Skeletal muscle cell (primary cell): ENCODE measurements at regions not wholly inside any gene's neighbourhood (a gene's known extent, or its start where the extent isn't known, plus 50 kb on each side); places are given as distances from the start of the nearest gene placed in this dataset.
A peak's percentile ranks its signal among the peaks of the same experiment; 100 is the strongest.

ENCODE experiments used
- DNase-seq: peaks from one replicate; pipeline ENCODE4 v3.0.0-alpha.2; 2010; ENCODE audit warnings: low read depth
- H3K4me3 ChIP-seq: 2 replicates; pipeline ENCODE4 v1.5.1; 2011; ENCODE audit warnings: low read depth, mild to moderate bottlenecking, control low read depth, low read length, moderate library complexity

DNA sequence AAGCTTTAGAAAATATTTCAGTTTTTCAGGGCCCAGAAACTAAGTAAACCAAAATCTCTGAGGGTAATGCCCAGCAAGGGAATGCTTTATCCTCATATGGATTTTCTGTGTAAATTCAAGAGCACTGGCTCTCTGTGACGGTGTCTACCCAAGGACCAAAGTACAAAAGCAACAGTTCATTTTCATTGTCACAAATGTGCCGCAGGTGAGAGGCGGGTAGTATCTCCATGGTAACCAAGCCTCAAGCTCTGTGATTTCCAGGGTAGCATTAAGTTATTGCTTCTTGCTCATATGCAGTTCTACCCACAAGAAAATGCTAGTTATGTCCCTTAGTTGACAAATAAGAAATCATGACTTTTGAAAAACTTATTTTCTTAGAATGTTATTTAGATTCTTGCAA is 164.3 kb downstream of the MTRR start:
- no peak for DNase-seq
- H3K4me3 ChIP-seq, result no peak overlapping the region

DNA sequence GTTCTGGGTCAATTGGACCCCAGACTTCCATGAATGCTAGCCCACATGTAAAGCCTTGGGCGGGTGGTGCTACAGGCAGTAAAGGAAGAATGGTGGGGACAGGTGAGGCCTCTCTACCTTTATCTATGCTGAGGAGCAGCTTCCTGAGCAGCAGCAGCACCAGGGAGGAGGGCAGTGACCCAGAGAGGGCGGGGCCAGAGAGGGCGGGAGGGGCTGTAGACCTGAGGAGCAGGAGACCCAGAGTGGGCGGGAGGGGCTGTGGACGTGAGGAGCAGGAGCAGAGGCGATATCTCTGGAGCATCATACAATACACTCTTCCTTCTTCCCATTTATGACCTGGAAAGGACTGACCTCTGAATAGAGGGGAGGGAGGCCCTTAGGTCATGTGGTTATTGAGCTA is 165.9 kb downstream of the MTRR start:
- no peak for DNase-seq
- no peak overlapping the region for H3K4me3 ChIP-seq

DNA sequence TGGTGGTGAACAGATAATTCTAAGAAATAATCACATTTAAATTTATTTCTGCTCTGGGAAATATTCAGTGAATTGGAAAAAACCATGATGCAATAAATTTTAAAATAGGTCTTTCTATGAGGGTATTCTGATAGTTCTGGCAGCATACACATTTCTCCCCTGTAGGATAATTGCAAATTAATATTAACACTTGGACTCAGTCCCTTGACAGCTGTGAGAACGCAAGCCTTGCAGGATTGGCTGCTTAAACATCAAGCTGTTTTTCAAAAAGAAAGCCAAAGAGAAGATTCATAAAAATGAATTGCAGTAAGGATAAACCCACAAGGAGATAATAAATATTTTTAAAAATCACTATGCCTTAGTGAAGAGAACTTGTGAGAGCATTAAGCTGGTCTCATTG is 180.0 kb downstream of the MTRR start:
- DNase-seq, result no peak
- H3K4me3 ChIP-seq, result no peak overlapping the region

DNA sequence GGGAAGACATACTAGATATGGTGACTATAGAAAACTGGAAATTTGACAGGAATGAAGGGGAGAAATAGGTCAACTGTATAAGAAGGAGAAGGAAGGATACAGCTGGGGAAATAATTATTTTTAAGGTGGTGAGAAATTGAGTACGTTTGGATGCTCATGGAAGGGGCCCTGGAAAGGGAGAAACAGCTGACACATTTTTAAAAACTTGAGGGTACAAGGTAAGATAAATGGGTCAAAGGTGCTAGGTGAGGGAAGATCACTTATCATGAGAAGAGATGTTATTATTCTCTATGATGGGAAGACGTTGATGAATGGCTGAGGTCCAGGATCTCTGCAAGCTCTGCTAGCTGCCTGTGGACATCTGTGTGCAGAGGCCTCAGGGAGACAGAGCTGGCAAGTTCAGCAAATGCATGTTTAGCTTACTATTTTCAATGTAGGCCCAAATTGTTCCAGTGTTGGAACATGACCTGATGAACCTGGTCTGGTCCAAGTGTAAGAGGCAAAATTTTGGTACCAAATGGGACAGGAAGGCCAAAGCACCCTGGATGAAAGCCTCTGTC is 181.7 kb downstream of the MTRR start:
- H3K4me3 ChIP-seq, result no peak overlapping the region
- DNase-seq, result no peak

DNA sequence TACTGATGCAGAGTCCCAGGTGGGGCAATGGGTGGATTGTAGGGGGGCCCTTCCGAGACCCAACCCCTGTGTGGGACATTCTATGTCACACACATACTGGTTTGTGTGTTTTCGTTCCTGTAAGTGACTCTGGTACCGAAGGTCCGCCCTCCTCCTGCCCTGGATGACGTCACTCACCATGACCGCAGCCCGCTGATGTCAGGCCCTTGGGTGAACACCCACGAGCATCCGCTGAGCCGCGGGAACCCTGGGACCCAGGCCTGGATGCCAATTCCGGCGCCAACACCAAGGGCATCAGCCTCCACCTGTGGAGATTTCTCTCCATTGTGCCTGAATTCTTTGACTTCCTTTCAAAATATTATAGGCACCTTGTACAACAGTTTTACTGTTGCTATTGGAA is 184.3 kb downstream of the MTRR start:
- no peak for DNase-seq
- no peak overlapping the region for H3K4me3 ChIP-seq

DNA sequence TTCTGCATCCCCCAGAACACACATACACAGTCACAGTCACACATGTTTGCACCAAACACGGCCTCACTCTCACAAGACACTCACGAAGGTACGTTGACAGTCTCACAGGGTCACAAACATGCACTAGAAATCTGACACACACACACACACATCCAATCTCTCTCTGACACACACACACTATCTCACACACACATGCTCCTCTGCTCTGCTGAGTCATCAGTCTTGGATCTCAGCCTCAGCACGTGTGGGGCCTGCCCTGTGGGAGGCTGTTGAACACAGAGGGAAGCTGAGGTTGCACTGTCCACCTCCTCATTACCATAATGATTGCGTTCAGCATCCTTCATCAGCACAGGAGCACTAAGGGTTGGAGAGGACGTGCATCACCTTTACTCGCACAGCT is 188.8 kb downstream of the MTRR start:
- peak; percentile 27 for DNase-seq
- H3K4me3 ChIP-seq, result no peak overlapping the region

DNA sequence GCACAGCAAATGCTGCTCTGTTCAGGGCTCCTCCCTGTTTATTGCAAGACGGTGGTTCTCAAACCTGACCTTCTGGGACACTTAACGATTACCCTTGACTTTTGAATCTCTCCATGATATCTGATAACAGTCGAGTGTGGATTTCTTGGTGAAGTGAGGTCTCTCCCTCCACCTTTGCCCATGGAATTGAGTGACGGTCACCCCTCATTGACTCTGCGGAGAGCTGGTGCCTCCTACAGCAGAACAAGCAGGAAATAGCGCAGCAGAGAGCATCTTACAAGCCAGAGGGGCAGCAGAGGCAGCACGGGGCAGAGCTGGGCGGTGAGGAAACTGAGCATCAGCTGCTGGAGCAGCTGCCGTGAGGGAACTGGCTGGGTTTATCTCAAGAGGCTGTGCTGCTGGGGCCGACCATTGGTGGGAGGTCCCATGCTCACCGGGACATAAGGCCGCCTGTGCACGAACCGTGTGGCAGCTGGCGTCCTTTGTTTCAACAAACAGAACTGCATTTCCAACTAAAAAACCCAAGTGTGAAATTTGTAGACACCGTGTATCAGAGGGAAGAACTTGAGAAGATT is 189.8 kb downstream of the MTRR start:
- DNase-seq, result no peak

DNA sequence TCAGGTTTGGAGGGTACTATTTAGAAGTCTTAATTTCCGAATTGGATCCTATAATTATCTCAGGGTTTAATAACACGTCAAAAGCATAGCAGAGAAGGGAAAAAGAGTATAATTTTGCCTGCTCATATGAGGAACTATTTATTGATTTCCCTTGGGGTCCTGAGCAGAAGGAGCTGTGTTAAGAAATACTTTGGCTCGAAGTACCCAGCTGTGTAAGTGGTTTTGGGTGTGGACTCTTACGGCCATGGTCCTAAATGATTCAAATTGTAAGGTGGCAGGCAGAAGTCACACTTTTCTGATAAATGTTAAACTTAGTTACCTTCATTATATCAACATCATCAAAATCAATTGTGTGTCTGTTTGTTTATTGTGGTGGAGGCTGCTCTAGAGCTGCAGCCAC is 190.4 kb downstream of the MTRR start:
- no peak overlapping the region for H3K4me3 ChIP-seq
- no peak for DNase-seq

More for the DNA sequence above, 189.8 kb downstream of the MTRR start:
- no peak overlapping the region for H3K4me3 ChIP-seq

DNA sequence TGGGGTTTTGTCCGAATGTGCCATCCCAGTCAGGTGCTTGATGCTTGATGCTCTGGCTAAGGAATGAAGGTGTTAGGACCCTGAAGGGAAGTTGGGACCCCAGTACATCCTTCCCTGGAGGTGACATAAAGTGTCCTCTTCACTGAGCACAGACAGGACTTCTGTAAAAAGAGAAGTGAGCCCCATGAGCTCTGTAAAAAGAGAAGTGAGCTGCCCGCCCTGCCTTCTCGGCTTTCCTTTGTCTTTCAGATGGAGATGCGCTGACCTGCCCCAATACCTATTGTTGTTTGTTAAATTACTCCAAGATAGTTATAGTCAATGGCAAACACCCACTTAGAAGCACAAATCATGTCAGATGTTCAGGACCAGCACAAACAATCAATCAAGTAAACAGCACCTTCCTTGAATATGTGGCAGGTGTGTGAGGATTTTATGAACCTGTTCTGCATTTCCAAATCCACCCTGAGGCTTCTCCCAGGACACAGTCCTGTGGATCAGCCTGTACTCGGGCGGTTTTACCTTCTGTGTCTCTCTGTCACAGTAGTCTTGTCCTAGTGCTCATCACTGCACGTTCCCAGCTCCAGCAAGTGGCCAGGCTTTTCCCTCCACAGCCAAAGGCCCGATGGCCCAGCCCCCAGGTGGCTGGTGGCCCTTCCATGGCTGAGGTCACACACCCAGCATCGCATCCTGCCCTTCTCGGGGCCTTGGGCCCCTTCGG is 191.4 kb downstream of the MTRR start:
- DNase-seq, result no peak
- H3K4me3 ChIP-seq, result no peak overlapping the region

DNA sequence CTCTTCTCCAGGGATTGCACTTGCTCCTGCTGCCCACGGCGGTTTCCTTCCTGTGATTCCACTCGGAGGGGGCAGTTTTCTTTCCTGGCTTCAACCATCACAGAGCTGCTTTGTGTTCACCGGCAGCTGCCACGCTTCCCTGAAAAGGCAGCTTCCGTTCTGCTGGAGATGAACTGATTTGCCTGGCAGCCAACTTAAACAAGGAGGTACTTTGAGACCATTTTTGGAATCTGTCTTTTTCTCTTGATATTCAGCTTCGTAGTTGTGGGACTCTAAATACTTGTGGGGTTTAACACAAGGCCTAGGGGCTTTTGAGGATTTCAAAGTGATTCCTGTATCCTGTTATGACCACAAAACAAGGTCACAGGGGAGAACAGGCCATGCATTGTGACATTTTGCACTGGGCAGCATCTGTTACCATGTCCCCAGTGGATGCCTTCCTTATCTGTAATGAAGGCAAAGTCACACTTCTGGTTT is 192.0 kb downstream of the MTRR start:
- H3K4me3 ChIP-seq, result no peak overlapping the region
- no peak for DNase-seq

DNA sequence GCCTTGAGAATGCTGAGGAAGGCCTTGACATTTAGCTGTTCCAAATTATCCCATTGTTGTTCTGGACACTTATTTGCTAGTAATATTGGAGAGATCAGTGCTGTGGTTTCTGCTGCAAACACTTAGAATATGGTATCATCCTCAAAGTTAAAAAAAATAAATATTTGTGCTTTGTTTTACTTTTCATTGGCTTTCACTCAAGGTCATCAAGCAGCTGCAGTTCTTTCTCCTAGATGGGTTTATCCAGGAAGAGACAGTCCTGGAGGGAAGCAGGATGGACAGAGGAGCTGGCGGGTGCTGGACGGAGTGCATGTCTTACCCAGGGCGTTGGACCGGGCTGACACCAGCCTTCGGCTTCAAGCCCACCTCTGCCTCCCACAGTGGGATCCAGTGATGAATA is 193.6 kb downstream of the MTRR start:
- no peak overlapping the region for H3K4me3 ChIP-seq
- no peak for DNase-seq

DNA sequence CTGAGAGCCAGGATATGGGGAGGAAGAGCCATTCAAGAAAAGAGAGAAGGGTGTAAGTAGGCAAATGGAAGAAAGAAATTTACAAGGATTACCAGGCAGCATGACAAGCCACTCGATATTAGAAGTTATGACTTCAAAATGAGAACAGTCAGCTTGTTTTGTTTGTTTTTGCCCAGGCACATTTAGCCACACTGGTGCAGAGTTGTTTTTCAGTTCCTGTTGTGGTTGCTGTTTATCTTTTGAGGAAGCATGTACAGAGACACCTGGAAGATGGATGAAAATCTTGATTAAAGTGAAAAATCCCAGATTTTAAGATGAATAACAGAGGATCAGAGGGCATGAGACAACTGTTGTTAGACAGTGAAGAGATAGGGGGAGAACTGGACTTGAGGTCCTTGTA is 199.1 kb downstream of the MTRR start:
- no peak for DNase-seq
- no peak overlapping the region for H3K4me3 ChIP-seq

DNA sequence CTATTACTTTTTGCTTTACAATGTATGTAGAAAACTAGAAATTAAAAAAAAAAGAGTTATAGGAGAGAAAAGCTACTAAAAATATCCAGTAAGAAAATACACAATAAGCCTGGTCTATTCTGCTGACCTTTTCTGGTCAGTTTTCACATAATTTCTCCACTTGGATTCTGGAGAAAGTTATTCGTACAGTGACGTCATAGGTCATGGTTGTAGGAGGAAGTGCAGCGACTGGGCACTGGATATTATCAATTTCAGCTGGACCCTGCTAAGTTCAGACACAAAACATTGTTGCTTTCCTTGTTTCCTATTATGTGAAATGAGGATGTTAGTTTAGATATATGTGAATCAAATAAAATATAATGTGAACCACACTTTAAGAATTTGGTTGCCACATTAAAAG is 201.2 kb downstream of the MTRR start:
- no peak for DNase-seq
- no peak overlapping the region for H3K4me3 ChIP-seq

DNA sequence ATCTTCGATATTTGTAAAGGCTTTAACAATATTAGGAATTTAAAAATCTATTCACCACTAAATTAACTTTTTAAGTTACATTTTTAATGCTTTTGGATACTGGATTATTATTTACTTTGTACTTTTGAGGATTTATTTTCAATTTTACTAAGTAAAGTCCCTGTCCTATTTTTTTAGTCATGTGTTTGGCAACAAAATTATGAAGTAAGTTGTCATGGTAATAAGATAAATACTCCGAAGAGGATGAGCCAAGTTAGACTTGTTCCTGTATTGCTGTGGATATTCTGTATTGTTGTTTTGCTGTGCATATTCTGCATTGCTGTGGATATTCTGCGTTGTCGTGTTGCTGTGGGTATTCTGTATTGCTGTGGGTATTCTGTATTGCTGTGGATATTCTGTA is 210.1 kb downstream of the MTRR start:
- H3K4me3 ChIP-seq, result no peak overlapping the region
- no peak for DNase-seq

DNA sequence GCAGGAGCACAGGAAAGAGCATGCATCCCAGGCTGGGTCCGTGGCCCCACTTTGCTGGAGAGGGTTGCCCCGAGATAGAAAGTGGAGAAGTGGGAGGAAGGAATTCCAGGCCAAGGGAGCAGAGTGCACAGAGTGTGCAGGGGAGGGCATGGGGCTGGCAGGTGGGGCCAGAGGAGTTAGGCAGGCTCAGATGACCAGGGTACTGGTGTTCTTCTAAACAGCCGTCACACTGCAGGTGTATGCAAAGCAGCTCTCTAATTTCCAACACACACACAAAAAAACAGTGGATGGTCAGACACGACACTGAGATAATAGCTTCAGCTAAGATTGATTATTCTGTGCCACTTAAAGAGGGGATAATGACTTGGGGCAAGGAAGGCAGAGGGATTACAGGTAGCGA is 212.2 kb downstream of the MTRR start:
- no peak for DNase-seq
- no peak overlapping the region for H3K4me3 ChIP-seq

DNA sequence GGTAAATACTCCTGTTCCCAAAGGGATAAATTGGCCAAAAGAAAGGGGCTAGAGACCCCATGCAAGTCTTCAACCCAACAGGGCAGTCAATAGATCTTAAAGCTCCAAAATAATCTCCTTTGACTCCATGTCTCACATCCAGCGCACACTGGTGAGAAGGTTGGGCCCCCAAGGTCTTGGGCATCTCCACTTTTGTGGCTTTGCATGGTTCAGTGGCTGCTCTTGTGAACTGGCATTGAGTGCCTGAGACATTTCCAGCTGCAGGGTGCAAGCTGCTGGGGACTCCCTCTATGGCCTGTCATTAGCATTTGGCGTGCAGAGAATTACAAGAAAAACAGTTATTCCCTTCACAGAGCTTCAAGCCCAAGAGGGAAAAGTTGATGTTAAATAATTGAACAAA is 224.7 kb downstream of the MTRR start:
- H3K4me3 ChIP-seq, result no peak overlapping the region
- no peak for DNase-seq

DNA sequence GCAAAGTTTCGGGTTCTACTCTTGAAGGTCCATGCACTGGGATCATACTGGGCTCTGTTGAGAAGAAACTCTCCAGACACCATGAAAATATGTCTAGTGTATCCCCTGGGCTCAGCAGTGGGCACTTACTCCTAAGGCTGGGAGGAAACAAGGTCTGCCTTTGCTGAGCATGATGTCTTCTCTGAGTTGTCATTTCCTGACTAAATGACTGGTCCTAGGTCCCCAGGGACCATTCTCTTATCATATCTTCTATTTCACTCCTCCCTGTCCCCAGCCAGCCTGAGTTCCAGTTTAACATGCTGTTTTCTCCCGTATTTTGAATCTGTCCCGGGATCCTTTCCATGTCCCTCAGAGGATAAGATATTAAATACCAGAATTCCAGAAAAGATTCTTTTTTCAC is 225.4 kb downstream of the MTRR start:
- DNase-seq, result no peak
- no peak overlapping the region for H3K4me3 ChIP-seq

DNA sequence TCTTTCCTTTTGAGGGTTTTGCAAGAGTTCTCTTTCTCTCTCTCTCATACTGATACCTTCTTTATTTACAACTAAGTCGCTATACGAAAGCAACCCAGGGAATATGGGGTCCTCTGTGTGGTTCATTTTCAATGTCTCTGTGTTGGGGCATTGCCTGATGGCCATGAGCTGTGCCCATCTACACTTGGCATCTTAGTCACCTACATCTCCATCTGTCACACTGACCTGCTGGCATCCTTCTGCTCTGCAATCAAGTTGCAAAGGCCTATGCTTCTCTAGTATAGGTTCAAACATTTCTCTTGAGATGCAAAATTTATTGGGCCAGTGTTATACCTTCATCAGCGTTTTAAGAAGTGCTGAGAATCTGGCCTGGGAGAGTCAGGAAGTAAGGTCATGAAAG is 228.2 kb downstream of the MTRR start:
- no peak for DNase-seq
- no peak overlapping the region for H3K4me3 ChIP-seq

DNA sequence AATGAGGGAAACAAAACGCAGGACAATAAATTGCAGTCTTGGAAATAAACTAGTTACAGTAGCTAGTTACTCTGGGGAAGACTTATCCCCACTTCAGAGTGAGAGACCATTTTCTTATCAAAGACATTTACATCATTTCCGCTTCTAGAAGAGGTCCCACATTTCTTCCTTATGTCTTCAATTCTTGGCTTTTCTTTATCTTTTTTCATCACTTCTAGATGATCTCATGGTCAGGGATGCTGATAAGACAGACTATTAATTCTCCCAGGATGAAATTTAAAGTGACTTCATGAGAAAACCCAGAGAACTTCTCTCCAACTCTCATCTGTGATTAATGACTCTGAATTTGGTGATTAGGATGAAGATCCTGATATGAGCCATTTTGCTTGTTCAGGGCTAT is 229.1 kb downstream of the MTRR start:
- H3K4me3 ChIP-seq, result no peak overlapping the region
- no peak for DNase-seq

DNA sequence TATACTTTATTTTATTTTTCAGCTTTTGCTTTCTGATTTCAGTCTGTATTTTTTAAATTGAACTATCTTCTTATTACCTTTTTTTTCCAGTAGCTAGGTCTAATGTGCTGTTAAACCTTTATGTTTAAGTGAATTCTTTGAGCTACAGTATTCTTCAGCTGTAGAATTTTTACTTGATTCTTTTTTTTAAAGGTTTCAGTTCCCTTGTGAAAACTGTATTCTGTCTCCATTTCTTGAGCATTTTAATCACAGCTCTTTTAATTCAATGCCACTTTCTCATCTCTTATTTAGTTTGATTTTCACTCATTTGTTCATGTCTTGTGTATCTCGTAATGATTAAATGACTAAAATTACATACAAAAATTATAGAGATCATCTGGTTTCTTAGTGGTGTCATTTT is 233.8 kb downstream of the MTRR start:
- no peak overlapping the region for H3K4me3 ChIP-seq
- no peak for DNase-seq

DNA sequence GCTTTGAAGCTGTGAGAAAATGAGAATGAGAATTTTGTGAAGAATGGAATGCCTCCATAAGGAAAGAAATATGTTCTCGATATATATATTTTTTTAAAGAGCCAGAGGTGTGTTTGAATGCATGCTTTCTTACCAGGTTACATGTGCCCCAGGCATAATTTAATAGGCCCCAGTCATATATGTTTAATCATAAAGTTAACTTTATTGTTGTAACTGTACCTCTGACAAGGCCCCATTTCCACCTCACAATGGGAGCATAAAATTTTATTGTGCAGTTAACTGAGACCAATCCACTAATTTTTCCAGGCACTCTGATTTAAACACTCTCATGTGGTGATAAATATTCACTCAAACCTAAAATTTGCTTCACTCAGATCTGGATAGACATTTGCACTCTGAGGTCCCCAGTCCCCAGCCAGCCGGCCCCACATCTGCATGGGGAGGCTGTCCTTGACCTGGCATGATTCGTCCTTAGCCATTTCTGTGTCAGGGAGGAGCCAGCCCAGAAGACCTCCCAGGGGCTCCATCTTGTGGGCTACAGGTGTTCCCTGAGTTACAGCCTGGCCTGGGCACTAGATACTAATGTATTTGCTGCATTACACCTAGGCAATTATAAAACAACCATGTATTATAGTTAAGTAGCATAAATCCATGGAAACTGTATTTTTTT is 245.8 kb downstream of the MTRR start:
- no peak for DNase-seq
- H3K4me3 ChIP-seq, result no peak overlapping the region
